WTC11 (cell line): ENCODE measurements at regions not wholly inside any gene's neighbourhood (a gene's known extent, or its start where the extent isn't known, plus 50 kb on each side); places are given as distances from the start of the nearest gene placed in this dataset.
"Not testable (repeated sequence)": the region's sequence is repeated elsewhere in the genome, so short reads cannot be mapped to it uniquely, and the experiment has no call there.

Experiments
- ATAC-seq: fragments of 200-7000 bp; cut with Tn5 transposase; 2 replicates; pipeline ENCODE4 v1.10.0; 2021; ENCODE audit warnings: mild to moderate bottlenecking, moderate library complexity
- CTCF ChIA-PET: fragments of 300-600 bp; sonication (Branson Sonifier 250); formaldehyde crosslinking; loops from one replicate; lab custom pipeline; 2021; ENCODE audit warnings: antibody characterized with exemption; lab: Charles Lee
- POLR2A ChIA-PET: fragments of 350-600 bp; sonication (Branson Sonifier 250); formaldehyde crosslinking; loops from one replicate; lab custom pipeline; 2021; ENCODE audit warnings: antibody characterized with exemption; lab: Charles Lee
- DNase-seq: peaks from one replicate; pipeline ENCODE4 v3.0.0; 2021; ENCODE audit warnings: low spot score
- H3K27ac Mint-ChIP-seq: 2 replicates; pipeline ENCODE4 v1.8.0; 2021; ENCODE audit warnings: mixed read lengths
- H3K27me3 Mint-ChIP-seq: 2 replicates; pipeline ENCODE4 v1.8.0; 2021; ENCODE audit warnings: low read depth, mild to moderate bottlenecking, moderate library complexity, mixed read lengths
- H3K36me3 Mint-ChIP-seq: 2 replicates; pipeline ENCODE4 v1.8.0; 2021; ENCODE audit warnings: mixed read lengths
- H3K4me1 Mint-ChIP-seq: 2 replicates; pipeline ENCODE4 v1.8.0; 2022; ENCODE audit warnings: mixed read lengths
- H3K4me3 Mint-ChIP-seq: 2 replicates; pipeline ENCODE4 v1.8.0; 2021; ENCODE audit warnings: mild to moderate bottlenecking, moderate library complexity, mixed read lengths
- H3K9me3 Mint-ChIP-seq: 2 replicates; pipeline ENCODE4 v1.8.0; 2021; ENCODE audit warnings: mixed read lengths
- AFF4 ChIP-seq: sonication (generic); formaldehyde crosslinking; IDR thresholded peaks from 2 replicates; pipeline ENCODE4 v1.8.1; 2023; ENCODE audit warnings: mild to moderate bottlenecking, missing genetic modification reagents, borderline replicate concordance
- ATF1 ChIP-seq: sonication (generic); formaldehyde crosslinking; IDR thresholded peaks from 2 replicates; pipeline ENCODE4 v1.8.1; 2023; ENCODE audit warnings: mild to moderate bottlenecking, moderate library complexity, missing genetic modification reagents
- CBFB ChIP-seq: sonication (generic); formaldehyde crosslinking; IDR thresholded peaks from 2 replicates; pipeline ENCODE4 v1.8.1; 2022; ENCODE audit warnings: mild to moderate bottlenecking, low read depth, missing genetic modification reagents
- ELF4 ChIP-seq: sonication (generic); formaldehyde crosslinking; IDR thresholded peaks from 2 replicates; pipeline ENCODE4 v1.8.1; 2022; ENCODE audit warnings: low read depth, mild to moderate bottlenecking, moderate library complexity, missing genetic modification reagents
- EMX1 ChIP-seq: fragments of 250-450 bp; sonication (Bioruptor Pico); IDR thresholded peaks from 2 replicates; pipeline ENCODE4 v1.8.0; 2021; ENCODE audit warnings: mild to moderate bottlenecking
- ERG ChIP-seq: fragments of 250-450 bp; sonication (Bioruptor Pico); IDR thresholded peaks from 2 replicates; pipeline ENCODE4 v1.8.0; 2021; ENCODE audit warnings: mild to moderate bottlenecking
- ESRRA ChIP-seq: sonication (generic); formaldehyde crosslinking; IDR thresholded peaks from 2 replicates; pipeline ENCODE4 v1.8.1; 2022; ENCODE audit warnings: mild to moderate bottlenecking, missing genetic modification reagents, borderline replicate concordance
- ETV6 ChIP-seq: sonication (generic); formaldehyde crosslinking; IDR thresholded peaks from 2 replicates; pipeline ENCODE4 v1.8.1; 2022; ENCODE audit warnings: mild to moderate bottlenecking, missing genetic modification reagents
- GABPB1 ChIP-seq: sonication (generic); formaldehyde crosslinking; IDR thresholded peaks from 2 replicates; pipeline ENCODE4 v1.8.1; 2023; ENCODE audit warnings: mild to moderate bottlenecking, missing genetic modification reagents
- HMGA2 ChIP-seq: fragments of 250-450 bp; sonication (Bioruptor Pico); IDR thresholded peaks from 2 replicates; pipeline ENCODE4 v1.4.0; 2021; ENCODE audit warnings: mild to moderate bottlenecking, moderate library complexity
- HMGXB4 ChIP-seq: sonication (generic); formaldehyde crosslinking; IDR thresholded peaks from 2 replicates; pipeline ENCODE4 v1.8.1; 2023; ENCODE audit warnings: mild to moderate bottlenecking, moderate library complexity, missing genetic modification reagents
- IRF1 ChIP-seq: sonication (generic); formaldehyde crosslinking; IDR thresholded peaks from 2 replicates; pipeline ENCODE4 v1.8.0; 2023; ENCODE audit warnings: missing genetic modification reagents
- IRF2 ChIP-seq: sonication (generic); formaldehyde crosslinking; IDR thresholded peaks from 2 replicates; pipeline ENCODE4 v1.8.0; 2022; ENCODE audit warnings: low read depth, missing genetic modification reagents, borderline replicate concordance
- KAT7 ChIP-seq: sonication (generic); formaldehyde crosslinking; IDR thresholded peaks from 2 replicates; pipeline ENCODE4 v1.8.1; 2023; ENCODE audit warnings: missing genetic modification reagents, mild to moderate bottlenecking, borderline replicate concordance
- MYBL2 ChIP-seq: sonication (generic); formaldehyde crosslinking; IDR thresholded peaks from 2 replicates; pipeline ENCODE4 v1.8.1; 2023; ENCODE audit warnings: mild to moderate bottlenecking, moderate library complexity, missing genetic modification reagents
- NFE2L1 ChIP-seq: sonication (generic); formaldehyde crosslinking; IDR thresholded peaks from 2 replicates; pipeline ENCODE4 v1.8.1; 2023; ENCODE audit warnings: missing genetic modification reagents
- NR3C1 ChIP-seq: sonication (generic); formaldehyde crosslinking; conservative IDR thresholded peaks from 2 replicates; pipeline ENCODE4 v1.8.1; 2023; ENCODE audit warnings: low read depth, mild to moderate bottlenecking, missing genetic modification reagents
- SMAD4 ChIP-seq: sonication (generic); formaldehyde crosslinking; IDR thresholded peaks from 2 replicates; pipeline ENCODE4 v1.8.0; 2022; ENCODE audit warnings: mild to moderate bottlenecking, missing genetic modification reagents
- TCF7 ChIP-seq: sonication (generic); formaldehyde crosslinking; IDR thresholded peaks from 2 replicates; pipeline ENCODE4 v1.8.0; 2022; ENCODE audit warnings: mild to moderate bottlenecking, low read depth, missing genetic modification reagents, moderate library complexity
- TEAD1 ChIP-seq: sonication (generic); formaldehyde crosslinking; IDR thresholded peaks from 2 replicates; pipeline ENCODE4 v1.8.0; 2022; ENCODE audit warnings: mild to moderate bottlenecking, missing genetic modification reagents
- ZBTB43 ChIP-seq: sonication (generic); formaldehyde crosslinking; IDR thresholded peaks from 2 replicates; pipeline ENCODE4 v1.8.1; 2023; ENCODE audit warnings: mild to moderate bottlenecking, missing genetic modification reagents
- ZNF121 ChIP-seq: sonication (generic); formaldehyde crosslinking; IDR thresholded peaks from 2 replicates; pipeline ENCODE4 v1.8.0; 2023; ENCODE audit warnings: missing genetic modification reagents
- ZNF396 ChIP-seq: fragments of 250-450 bp; sonication (Bioruptor Pico); IDR thresholded peaks from 2 replicates; pipeline ENCODE4 v1.8.0; 2021; ENCODE audit warnings: mild to moderate bottlenecking, moderate library complexity, borderline replicate concordance
- ZNF416 ChIP-seq: fragments of 250-450 bp; sonication (Bioruptor Pico); IDR thresholded peaks from 2 replicates; pipeline ENCODE4 v1.9.0; 2021; ENCODE audit warnings: mild to moderate bottlenecking, inconsistent platforms

- DNase-seq, H3K4me3 Mint-ChIP-seq, H3K4me1 Mint-ChIP-seq, CTCF ChIA-PET, ATAC-seq, H3K27ac Mint-ChIP-seq, POLR2A ChIA-PET, H3K27me3 Mint-ChIP-seq: not testable (repeated sequence)
- Mint-ChIP-seq H3K9me3 (peaks cover 54% of the 10 kb centered on the region), H3K36me3 (peaks cover 37% of the 10 kb centered on the region)
Measured at GRCh38 chr9:22508354-22508753, 61.7 kb downstream of the DMRTA1 start.

GRCh38 chr9:22508790-22509189 lies 62.2 kb downstream of the DMRTA1 start:
- Mint-ChIP-seq H3K4me1 (no peaks in the 10 kb centered on the region), H3K27me3 (peaks cover 4% of the 10 kb centered on the region; the same call in 1 of the 2 replicates), H3K9me3 (peaks cover 54% of the 10 kb centered on the region), H3K36me3 (peaks cover 37% of the 10 kb centered on the region), H3K4me3 (no peak overlapping the region), H3K27ac (no peak overlapping the region)
- ATAC-seq (no peak), DNase-seq (no peak)
- ChIA-PET POLR2A (no interaction called here), CTCF (no interaction called here)
- no peak for TF ChIP-seq IRF2 (CRISPR knock-in tag)
- no peak for TF ChIP-seq ZNF396 (CRISPR knock-in tag)
- TF ChIP-seq HMGA2 (CRISPR knock-in tag), result no peak
- TF ChIP-seq HMGXB4 (CRISPR knock-in tag), result no peak
- TF ChIP-seq CBFB (CRISPR knock-in tag), result no peak
- TF ChIP-seq ELF4 (CRISPR knock-in tag), result no peak
- TF ChIP-seq ZBTB43 (CRISPR knock-in tag), result no peak
- no peak for TF ChIP-seq IRF1 (CRISPR knock-in tag)
- no peak for TF ChIP-seq NR3C1 (CRISPR knock-in tag)
- no peak for TF ChIP-seq MYBL2 (CRISPR knock-in tag)
- TF ChIP-seq ZNF416 (CRISPR knock-in tag), result no peak
- no peak for TF ChIP-seq KAT7 (CRISPR knock-in tag)
- no peak for TF ChIP-seq EMX1 (CRISPR knock-in tag)
- TF ChIP-seq TEAD1 (CRISPR knock-in tag), result no peak
- no peak for TF ChIP-seq ETV6 (CRISPR knock-in tag)

- POLR2A ChIA-PET, result no interaction called here
- H3K4me1 Mint-ChIP-seq, result no peaks in the 10 kb centered on the region
- H3K27me3 Mint-ChIP-seq, result peaks cover 3% of the 10 kb centered on the region; the same call in 1 of the 2 replicates
- H3K9me3 Mint-ChIP-seq, result peaks cover 28% of the 10 kb centered on the region
- no peak overlapping the region for H3K4me3 Mint-ChIP-seq
- DNase-seq, result no peak
- H3K36me3 Mint-ChIP-seq, result peaks cover 25% of the 10 kb centered on the region
- CTCF ChIA-PET, result no interaction called here
- H3K27ac Mint-ChIP-seq, result no peak overlapping the region
- ATAC-seq, result no peak
- TF ChIP-seq GABPB1 (CRISPR knock-in tag) (no peak), TCF7 (CRISPR knock-in tag) (no peak), NR3C1 (CRISPR knock-in tag) (no peak), TEAD1 (CRISPR knock-in tag) (no peak), CBFB (CRISPR knock-in tag) (no peak), ERG (CRISPR knock-in tag) (no peak), AFF4 (CRISPR knock-in tag) (no peak), ZNF121 (CRISPR knock-in tag) (no peak), ATF1 (no peak), ESRRA (CRISPR knock-in tag) (no peak), ZNF396 (CRISPR knock-in tag) (no peak), NFE2L1 (CRISPR knock-in tag) (no peak), SMAD4 (CRISPR knock-in tag) (no peak)
Measured at GRCh38 chr9:22512495-22512894, 65.9 kb downstream of the DMRTA1 start.
